MCF 10A (cell line): ENCODE measurements at regions not wholly inside any gene's neighbourhood (a gene's known extent, or its start where the extent isn't known, plus 50 kb on each side); places are given as distances from the start of the nearest gene placed in this dataset.

Experiments used
- BruUV-seq: library from RNA; stranded (reverse); fragments of 400-500 nt; replicated peaks from 2 replicates; lab custom pipeline; 2021; lab: Mats Ljungman, UMichigan
- CTCF ChIA-PET: fragments of 300-600 bp; sonication (Branson Sonifier 250); formaldehyde crosslinking; extraction: SDS; loops from one replicate; lab custom pipeline; 2021; ENCODE audit warnings: antibody characterized with exemption, inconsistent platforms; lab: Yijun Ruan, JAX
- POLR2A ChIA-PET: fragments of 300-600, 350-650 bp; sonication (Branson Sonifier 250); formaldehyde crosslinking; extraction: SDS; loops from one replicate; lab custom pipeline; 2020; ENCODE audit warnings: antibody characterized with exemption, inconsistent platforms; lab: Yijun Ruan, JAX
- DNase-seq: peaks from one replicate; pipeline ENCODE4 v3.0.0-alpha.2; 2018; ENCODE audit not compliant: unreplicated experiment
- H3K27ac Mint-ChIP-seq: one replicate; pipeline ENCODE4 v1.8.0; 2022; ENCODE audit warnings: mild to moderate bottlenecking, low read depth, mixed read lengths; ENCODE audit not compliant: unreplicated experiment
- H3K27me3 Mint-ChIP-seq: one replicate; pipeline ENCODE4 v1.8.0; 2022; ENCODE audit warnings: mixed read lengths; ENCODE audit not compliant: insufficient read depth, unreplicated experiment
- H3K36me3 Mint-ChIP-seq: one replicate; pipeline ENCODE4 v1.8.0; 2022; ENCODE audit warnings: mild to moderate bottlenecking, moderate library complexity, mixed read lengths; ENCODE audit not compliant: insufficient read depth, unreplicated experiment
- H3K4me1 Mint-ChIP-seq: one replicate; pipeline ENCODE4 v1.8.0; 2022; ENCODE audit warnings: mixed read lengths; ENCODE audit not compliant: insufficient read depth, unreplicated experiment
- H3K4me3 Mint-ChIP-seq: one replicate; pipeline ENCODE4 v1.8.0; 2022; ENCODE audit warnings: mild to moderate bottlenecking, moderate library complexity, mixed read lengths; ENCODE audit not compliant: unreplicated experiment
- H3K9me3 Mint-ChIP-seq: one replicate; pipeline ENCODE4 v1.8.0; 2022; ENCODE audit warnings: mixed read lengths; ENCODE audit not compliant: unreplicated experiment
- intact Hi-C: fragments of 100-400 bp; cut with micrococcal nuclease; formaldehyde crosslinking; loops from 2 replicates; pipeline ENCODE4 v1.14.1; 2022
- TF ChIP-seq, protein P1 (sequence below): fragments of 200-600 bp; IDR thresholded peaks from one replicate; pipeline ENCODE4 v1.8.0; 2022; ENCODE audit warnings: antibody characterized with exemption, mild to moderate bottlenecking; ENCODE audit not compliant: unreplicated experiment

DNA sequence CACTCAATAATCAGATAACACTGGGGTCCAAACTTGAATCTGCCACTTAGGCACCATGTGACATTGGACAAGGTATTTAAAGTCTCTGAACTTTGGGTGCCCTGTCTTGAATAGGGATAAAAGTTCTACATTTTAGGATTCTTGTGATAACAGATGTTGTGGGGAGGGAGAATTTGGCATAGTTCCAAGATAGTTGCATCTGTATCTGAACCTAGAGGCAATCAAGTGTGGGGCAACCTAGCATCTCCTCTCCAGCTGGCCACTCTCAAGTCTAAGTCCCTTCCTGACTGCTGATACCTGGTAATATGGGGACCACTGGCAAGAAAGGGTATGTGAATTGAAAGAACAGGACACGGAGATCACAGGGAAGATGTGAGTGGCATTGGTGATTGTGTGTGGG lies 256.1 kb downstream of the FOXO1 start:
- Mint-ChIP-seq H3K9me3 (no peaks in the 10 kb centered on the region), H3K4me3 (no peak overlapping the region), H3K27ac (no peak overlapping the region), H3K36me3 (peaks cover 5% of the 10 kb centered on the region), H3K27me3 (no peaks in the 10 kb centered on the region), H3K4me1 (peaks cover 24% of the 10 kb centered on the region)
- TF ChIP-seq, protein P1, sequence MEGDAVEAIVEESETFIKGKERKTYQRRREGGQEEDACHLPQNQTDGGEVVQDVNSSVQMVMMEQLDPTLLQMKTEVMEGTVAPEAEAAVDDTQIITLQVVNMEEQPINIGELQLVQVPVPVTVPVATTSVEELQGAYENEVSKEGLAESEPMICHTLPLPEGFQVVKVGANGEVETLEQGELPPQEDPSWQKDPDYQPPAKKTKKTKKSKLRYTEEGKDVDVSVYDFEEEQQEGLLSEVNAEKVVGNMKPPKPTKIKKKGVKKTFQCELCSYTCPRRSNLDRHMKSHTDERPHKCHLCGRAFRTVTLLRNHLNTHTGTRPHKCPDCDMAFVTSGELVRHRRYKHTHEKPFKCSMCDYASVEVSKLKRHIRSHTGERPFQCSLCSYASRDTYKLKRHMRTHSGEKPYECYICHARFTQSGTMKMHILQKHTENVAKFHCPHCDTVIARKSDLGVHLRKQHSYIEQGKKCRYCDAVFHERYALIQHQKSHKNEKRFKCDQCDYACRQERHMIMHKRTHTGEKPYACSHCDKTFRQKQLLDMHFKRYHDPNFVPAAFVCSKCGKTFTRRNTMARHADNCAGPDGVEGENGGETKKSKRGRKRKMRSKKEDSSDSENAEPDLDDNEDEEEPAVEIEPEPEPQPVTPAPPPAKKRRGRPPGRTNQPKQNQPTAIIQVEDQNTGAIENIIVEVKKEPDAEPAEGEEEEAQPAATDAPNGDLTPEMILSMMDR = no peak
- intact Hi-C loops = no loop called here
- POLR2A ChIA-PET = interaction anchor here (0.7 kb wide), 1 partner anchor 12 kb away, joined by 3 read pairs; no protein-coding TSS in a partner anchor
- BruUV-seq = no TSS peak
- DNase-seq = no peak
- CTCF ChIA-PET = interaction anchor here (0.6 kb wide), 1 partner anchor 32 kb away, joined by 4 read pairs; no protein-coding TSS in a partner anchor

DNA sequence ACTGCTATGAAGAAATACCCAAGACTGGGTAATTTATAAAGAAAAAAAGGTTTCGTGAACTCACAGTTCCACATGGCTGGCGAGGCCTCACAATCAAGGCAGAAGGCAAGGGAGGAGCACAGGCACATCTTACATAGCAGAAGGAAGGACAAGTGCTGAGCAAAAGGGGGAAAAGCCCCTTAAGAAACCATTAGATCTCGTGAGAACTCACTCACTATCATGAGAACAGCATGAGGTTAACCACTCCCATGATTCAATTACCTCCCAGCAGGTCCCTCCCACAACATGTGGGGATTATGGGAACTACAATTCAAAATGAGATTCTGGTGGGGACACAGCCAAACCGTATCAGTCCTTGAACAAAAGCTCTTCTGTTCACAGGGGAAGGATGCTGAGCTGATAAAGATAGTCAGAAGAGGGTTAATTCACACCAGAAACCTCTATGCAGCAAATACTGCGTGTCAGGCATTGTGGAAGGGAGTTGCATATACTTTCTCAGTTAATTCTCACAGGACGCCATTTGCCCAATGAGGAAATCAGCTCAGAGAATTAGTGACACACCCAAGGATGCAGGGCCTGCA lies 246.2 kb downstream of the FOXO1 start:
- TF ChIP-seq, protein P1 = no peak
- Mint-ChIP-seq H3K36me3 (no peaks in the 10 kb centered on the region), H3K4me1 (peaks cover 7% of the 10 kb centered on the region), H3K27me3 (no peaks in the 10 kb centered on the region), H3K9me3 (peaks cover 7% of the 10 kb centered on the region), H3K27ac (no peak overlapping the region), H3K4me3 (no peak overlapping the region)
- intact Hi-C loops = no loop called here
- no TSS peak for BruUV-seq
- no peak for DNase-seq
- ChIA-PET POLR2A (interaction anchor here (1.2 kb wide), 1 partner anchor 33 kb away, joined by 3 read pairs; no protein-coding TSS in a partner anchor), CTCF (interaction anchor here (1.7 kb wide), 1 partner anchor 12 kb away, joined by 8 read pairs; no protein-coding TSS in a partner anchor)

DNA sequence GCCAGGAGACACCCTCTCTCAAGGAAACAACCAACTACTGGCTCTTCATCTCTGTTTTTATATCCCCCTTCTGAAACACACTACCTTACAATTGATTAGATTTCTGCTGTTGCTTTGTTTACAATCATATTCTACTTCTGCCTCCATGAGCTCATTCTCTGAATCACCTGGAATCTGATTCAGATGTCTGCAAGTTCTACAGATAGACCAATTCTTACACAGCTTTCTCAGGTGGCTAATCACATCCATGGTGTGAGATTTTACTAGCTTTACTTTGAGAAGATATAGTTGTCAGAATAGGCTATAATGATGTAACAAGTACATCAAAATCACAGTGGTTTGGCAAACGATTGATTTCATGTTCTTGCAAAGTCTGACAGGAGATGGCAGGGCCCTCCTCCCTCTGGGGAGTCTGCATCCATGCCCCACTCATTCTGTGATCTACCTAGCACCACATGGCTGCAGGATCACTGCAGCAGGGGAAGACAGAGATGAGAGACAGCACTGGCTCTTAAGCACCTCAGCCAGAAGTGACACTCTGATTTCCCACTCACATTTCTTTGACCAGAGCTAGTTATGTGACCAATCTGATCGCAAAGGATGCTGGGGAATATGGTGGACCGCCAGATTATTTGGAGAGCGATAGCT lies 243.7 kb downstream of the FOXO1 start:
- H3K27ac Mint-ChIP-seq = no peak overlapping the region
- TF ChIP-seq, protein P1 = no peak
- H3K36me3 Mint-ChIP-seq = no peaks in the 10 kb centered on the region
- BruUV-seq = no TSS peak
- no peaks in the 10 kb centered on the region for H3K27me3 Mint-ChIP-seq
- ChIA-PET POLR2A (interaction anchor here (0.6 to 1.3 kb wide), 5 partner anchors 12 to 150 kb away, joined by 3 to 4 read pairs (median 3); no protein-coding TSS in a partner anchor), CTCF (interaction anchor here (0.6 to 0.7 kb wide), 3 partner anchors 176 to 261 kb away, joined by 3 to 4 read pairs (median 4); no protein-coding TSS in a partner anchor)
- H3K9me3 Mint-ChIP-seq = no peaks in the 10 kb centered on the region
- no peak for DNase-seq
- intact Hi-C loops = no loop called here
- H3K4me3 Mint-ChIP-seq = no peak overlapping the region
- peaks cover 7% of the 10 kb centered on the region for H3K4me1 Mint-ChIP-seq

DNA sequence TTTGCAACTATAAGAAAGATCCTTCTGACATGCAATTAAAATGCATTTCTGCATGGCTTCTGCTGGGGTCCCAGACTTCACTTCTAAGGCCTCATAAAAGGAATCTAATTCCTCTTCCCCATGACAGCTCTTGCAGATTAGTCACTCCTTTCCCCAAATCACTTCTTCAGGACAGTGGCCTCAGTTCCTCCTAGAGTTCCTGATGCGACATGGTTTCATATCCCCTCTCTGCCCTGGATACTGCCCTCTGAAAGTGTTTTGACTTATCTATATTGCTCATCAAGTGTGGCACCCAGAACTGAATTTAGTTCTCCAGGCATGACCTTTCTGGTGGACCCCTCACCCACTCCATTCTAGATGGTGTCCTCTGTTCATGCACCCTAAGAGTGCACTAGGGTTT lies 238.1 kb downstream of the FOXO1 start:
- CTCF ChIA-PET = no interaction called here
- Mint-ChIP-seq H3K27ac (no peak overlapping the region), H3K9me3 (no peaks in the 10 kb centered on the region), H3K4me3 (no peak overlapping the region), H3K27me3 (no peaks in the 10 kb centered on the region), H3K36me3 (no peaks in the 10 kb centered on the region), H3K4me1 (no peaks in the 10 kb centered on the region)
- POLR2A ChIA-PET = no interaction called here
- DNase-seq = no peak
- no TSS peak for BruUV-seq
- TF ChIP-seq, protein P1 = no peak
- intact Hi-C loops = no loop called here
